GM12878 (cell line): ENCODE measurements at regions not wholly inside any gene's neighbourhood (a gene's known extent, or its start where the extent isn't known, plus 50 kb on each side); places are given as distances from the start of the nearest gene placed in this dataset.

Experiments
- ATAC-seq: fragments of 200-7000 bp; cut with Tn5 transposase; 3 replicates; pipeline ENCODE4 v1.9.1; 2020; ENCODE audit warnings: mild to moderate bottlenecking, moderate library complexity
- BruUV-seq: library from RNA; stranded (reverse); fragments of 400-500 nt; replicated peaks from 2 replicates; lab custom pipeline; 2021; lab: Mats Ljungman, UMichigan
- CTCF ChIA-PET: fragments of 300-600 bp; sonication (Branson Sonifier 250); formaldehyde crosslinking; extraction: SDS; loops from one replicate; lab custom pipeline; 2021; ENCODE audit warnings: inconsistent platforms; lab: Yijun Ruan, JAX
- POLR2A ChIA-PET: fragments of 350-600 bp; formaldehyde crosslinking; extraction: SDS; loops from one replicate; lab custom pipeline; 2021; ENCODE audit warnings: inconsistent platforms; lab: Charles Lee
- RAD21 ChIA-PET: fragments of 300-600 bp; sonication (Branson Sonifier 250); formaldehyde crosslinking; loops from one replicate; lab custom pipeline; 2023; ENCODE audit warnings: antibody characterized with exemption; ENCODE audit not compliant: unreplicated experiment; lab: Charles Lee
- SMC1A ChIA-PET: fragments of 300-600 bp; sonication (Branson Sonifier 250); formaldehyde crosslinking; loops from one replicate; lab custom pipeline; 2023; ENCODE audit not compliant: unreplicated experiment, uncharacterized antibody; lab: Charles Lee
- DNase-seq: peaks from one replicate; pipeline ENCODE4 v3.0.0-alpha.2; 2011; ENCODE audit warnings: low read depth, low spot score
- FAIRE-seq: peaks from 3 replicates; lab custom pipeline; 2011; peaks lifted over from hg19 to GRCh38; lab: Jason Lieb, UNC
- H2AFZ ChIP-seq: 2 replicates; pipeline ENCODE4 v1.6.0; 2011; ENCODE audit warnings: low read depth, low read length, control low read depth; ENCODE audit not compliant: control insufficient read depth
- H3K27ac ChIP-seq: 2 replicates; pipeline ENCODE4 v1.5.1; 2011; ENCODE audit warnings: control low read depth; ENCODE audit not compliant: control insufficient read depth, insufficient read depth
- H3K27me3 ChIP-seq, 2 experiments: replicated peaks in 1 of 2; 2 replicates each; pipeline versions ENCODE4 v1.6.0 to v1.6.1; 2011; ENCODE audit warnings: low read length in 1 of 2; ENCODE audit not compliant: control insufficient read depth in 2 of 2, insufficient read depth in 2 of 2
- H3K36me3 ChIP-seq, 2 experiments: 2 replicates each; pipeline ENCODE4 v1.5.1; 2011; ENCODE audit warnings: low read length in 1 of 2; ENCODE audit not compliant: control insufficient read depth in 2 of 2, insufficient read depth in 2 of 2
- H3K4me1 ChIP-seq: 2 replicates; pipeline ENCODE4 v1.6.1; 2011; ENCODE audit warnings: mild to moderate bottlenecking, low read length, moderate library complexity, mixed read lengths; ENCODE audit not compliant: control insufficient read depth, insufficient read depth
- H3K4me2 ChIP-seq: 2 replicates; pipeline ENCODE4 v1.6.0; 2011; ENCODE audit warnings: control low read depth; ENCODE audit not compliant: control insufficient read depth, insufficient read depth
- H3K4me3 ChIP-seq: fragments of 200-600 bp; sonication (generic); 2 replicates; pipeline ENCODE4 v1.5.1; 2016
- H3K79me2 ChIP-seq: 2 replicates; pipeline ENCODE4 v1.6.0; 2011; ENCODE audit warnings: low read length; ENCODE audit not compliant: control insufficient read depth, insufficient read depth
- H3K9ac ChIP-seq: 2 replicates; pipeline ENCODE4 v1.8.0; 2011; ENCODE audit warnings: low read length, control low read depth, mixed read lengths; ENCODE audit not compliant: control insufficient read depth, insufficient read depth
- H3K9me3 ChIP-seq: replicated peaks from 3 replicates; pipeline ENCODE4 v1.5.1; 2011; ENCODE audit warnings: mild to moderate bottlenecking, low read length; ENCODE audit not compliant: control insufficient read depth, insufficient read depth
- H4K20me1 ChIP-seq: 2 replicates; pipeline ENCODE4 v1.6.0; 2011; ENCODE audit not compliant: control insufficient read depth, insufficient read depth
- ETV6 ChIP-seq, 2 experiments: fragments of 450-650 bp in 1 of 2; IDR thresholded peaks in 1 of 2; conservative IDR thresholded peaks in 1 of 2; 2 replicates each; pipeline ENCODE4 v1.6.1; 2014; ENCODE audit warnings: antibody characterized with exemption in 1 of 2, borderline replicate concordance in 1 of 2, low read depth in 1 of 2, mild to moderate bottlenecking in 1 of 2, moderate library complexity in 1 of 2
- JUNB ChIP-seq: IDR thresholded peaks from 2 replicates; pipeline ENCODE4 v1.6.1; 2016; ENCODE audit warnings: antibody characterized with exemption, mild to moderate bottlenecking
- MTA3 ChIP-seq: IDR thresholded peaks from 2 replicates; pipeline ENCODE4 v1.6.1; 2012; ENCODE audit warnings: low read length, inconsistent platforms, borderline replicate concordance
- NFXL1 ChIP-seq: fragments of 450-650 bp; IDR thresholded peaks from 2 replicates; pipeline ENCODE4 v1.6.1; 2017; ENCODE audit warnings: antibody characterized with exemption, mild to moderate bottlenecking, borderline replicate concordance
- WGBS: methylation state at CpG from one replicate; pipeline ENCODE4 v1.1.6; 2016; ENCODE audit warnings: low lambda C conversion rate; ENCODE audit not compliant: insufficient replicate concordance, insufficient coverage; ENCODE audit errors: missing lambda C conversion rate; 5-methylcytosine and 5-hydroxymethylcytosine counted together
- in situ Hi-C: fragments of 300-500 bp; cut with MboI; formaldehyde crosslinking; loops from 9 replicates; pipeline ENCODE4 v1.14.3; 2018; ENCODE audit warnings: mixed read lengths
- intact Hi-C: fragments of 100-400 bp; cut with micrococcal nuclease; formaldehyde crosslinking; loops from one replicate; pipeline ENCODE4 v1.14.2; 2022; ENCODE audit not compliant: unreplicated experiment

DNA sequence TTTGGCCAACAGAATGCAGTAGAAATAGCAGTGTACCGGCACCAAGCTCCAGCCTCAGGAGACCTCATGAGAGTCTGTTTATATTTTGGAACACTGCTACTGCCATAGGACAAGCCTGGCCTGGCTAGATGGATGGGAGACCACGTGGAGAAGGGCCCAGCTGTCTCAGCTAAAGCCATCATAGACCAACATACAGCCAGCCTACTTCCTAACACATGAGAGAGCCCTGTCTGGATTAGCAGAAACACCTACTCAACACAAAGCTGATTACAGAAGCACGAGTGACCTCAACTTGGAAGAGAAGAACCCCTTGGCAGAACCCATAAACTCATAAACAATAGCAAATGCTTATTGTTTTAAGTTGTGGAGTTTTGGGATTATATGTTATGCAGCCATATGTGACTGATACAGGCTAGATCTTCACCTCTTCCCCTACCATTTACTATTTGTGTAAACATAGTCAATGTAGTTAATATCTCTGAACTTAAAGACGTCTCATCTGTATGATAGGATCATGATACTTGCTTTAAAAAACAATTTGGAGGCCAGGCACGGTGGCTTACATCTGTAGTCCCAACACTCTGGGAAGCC is 199.4 kb upstream of the ZNF217 start:
- Histone ChIP-seq H3K27ac (no peak overlapping the region), H4K20me1 (no peaks in the 10 kb centered on the region), H3K9ac (no peak overlapping the region), H3K36me3 (no peaks in the 10 kb centered on the region), H3K4me3 (no peak overlapping the region), H3K4me2 (no peak overlapping the region)
- FAIRE-seq (no peak), DNase-seq (no peak)
- in situ Hi-C loops, result no loop called here
- intact Hi-C loops, result no loop called here
- BruUV-seq, result no TSS peak
- RAD21 ChIA-PET, result no interaction called here
- TF ChIP-seq NFXL1 (peak; percentile 73; the same call in 1 of the 2 replicates), JUNB (no peak)
- TF ChIP-seq, all 136 proteins: peak for 1
- Histone ChIP-seq H2AFZ (no peak overlapping the region), H3K79me2 (no peaks in the 10 kb centered on the region), H3K9me3 (no peaks in the 10 kb centered on the region), H3K27me3 (no peaks in the 10 kb centered on the region), H3K4me1 (no peaks in the 10 kb centered on the region)
- no peak for ATAC-seq
- POLR2A ChIA-PET, result interaction anchor here (0.6 kb wide), 2 partner anchors 11 to 20 kb away, joined by 3 read pairs; no protein-coding TSS in a partner anchor
- SMC1A ChIA-PET, result interaction anchor here (1.2 to 2.5 kb wide), 3 partner anchors 13 to 34 kb away, joined by 4 to 7 read pairs (median 6); no protein-coding TSS in a partner anchor
- CTCF ChIA-PET, result no interaction called here
- WGBS, result 73% methylated on average over 5 of the region's 5 CpGs

DNA sequence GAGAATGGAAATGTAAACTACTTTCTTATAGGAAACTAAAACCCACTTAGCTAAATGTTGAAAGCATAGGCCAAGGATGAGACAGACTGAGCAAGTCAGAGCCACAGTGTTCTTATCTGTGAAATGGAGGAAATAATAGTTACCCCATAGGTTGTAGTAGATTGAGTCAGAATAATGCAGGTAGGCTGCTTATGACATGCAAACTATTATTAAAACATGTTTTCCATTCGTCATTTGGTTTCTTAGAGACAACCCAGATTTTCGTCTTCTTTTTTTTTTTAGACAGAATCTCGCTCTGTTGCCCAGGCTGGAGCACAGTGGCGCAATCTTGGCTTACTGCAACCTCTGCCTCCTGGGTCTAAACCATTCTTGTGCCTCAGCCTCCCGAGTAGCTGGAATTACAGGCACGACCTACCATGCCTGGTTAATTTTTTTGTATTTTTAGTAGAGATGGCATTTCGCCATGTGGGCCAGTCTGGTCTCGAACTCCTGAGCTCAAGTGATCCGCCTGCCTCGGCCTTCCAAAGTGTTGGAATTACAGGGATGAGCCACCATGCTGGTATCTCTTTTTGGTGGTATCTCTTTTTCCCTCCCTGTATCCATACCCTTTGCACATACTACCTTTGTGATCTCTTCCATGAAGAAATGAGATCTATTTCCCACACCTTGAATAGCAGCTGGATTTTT is 196.5 kb upstream of the ZNF217 start:
- no peak for DNase-seq
- intact Hi-C loops, result no loop called here
- 78% methylated on average over 10 of the region's 10 CpGs for WGBS
- no TSS peak for BruUV-seq
- ChIA-PET POLR2A (interaction anchor here (0.6 kb wide), 1 partner anchor 139 kb away, joined by 3 read pairs; no protein-coding TSS in a partner anchor), SMC1A (interaction anchor here (0.9 to 2.1 kb wide), 3 partner anchors 10 to 27 kb away, joined by 3 to 7 read pairs (median 3); no protein-coding TSS in a partner anchor)
- no peak overlapping the region for H3K4me3 ChIP-seq
- peak; percentile 17; the same call in 1 of the 2 replicates for TF ChIP-seq NFXL1
- TF ChIP-seq ETV6 (conservative IDR thresholded peaks at IDR 0.05 in 1 of 2, IDR thresholded peaks at IDR 0.05 in 1 of 2; ENCODE audit: borderline replicate concordance in 1 of 2, low read depth in 1 of 2), result peak in 1 of 2 experiments; percentile 83; a peak in 1 of 4 replicates
- no peak for TF ChIP-seq MTA3
- TF ChIP-seq, all 136 proteins: peak for 2
- no peak for ATAC-seq
- Histone ChIP-seq H3K79me2 (no peaks in the 10 kb centered on the region), H3K4me2 (no peak overlapping the region), H3K36me3 (no peaks in the 10 kb centered on the region), H3K9ac (no peak overlapping the region), H3K27ac (no peak overlapping the region), H3K9me3 (no peaks in the 10 kb centered on the region), H3K27me3 (no peaks in the 10 kb centered on the region), H4K20me1 (no peaks in the 10 kb centered on the region), H2AFZ (no peak overlapping the region), H3K4me1 (peaks cover 12% of the 10 kb centered on the region)
- CTCF ChIA-PET, result interaction anchor here (1.3 kb wide), 1 partner anchor 10 kb away, joined by 4 read pairs; no protein-coding TSS in a partner anchor
- FAIRE-seq, result no peak
- RAD21 ChIA-PET, result no interaction called here
- in situ Hi-C loops, result no loop called here
